ENCODE measurements at regions not wholly inside any gene's neighbourhood (a gene's known extent, or its start where the extent isn't known, plus 50 kb on each side); places are given as distances from the start of the nearest gene placed in this dataset.

GRCh38 chr5:2160811-2161210 is 278.1 kb upstream of the IRX4 start:
- no peak for TF ChIP-seq POLR2A (IDR thresholded peaks at IDR 0.05)
- TF ChIP-seq, protein P1, sequence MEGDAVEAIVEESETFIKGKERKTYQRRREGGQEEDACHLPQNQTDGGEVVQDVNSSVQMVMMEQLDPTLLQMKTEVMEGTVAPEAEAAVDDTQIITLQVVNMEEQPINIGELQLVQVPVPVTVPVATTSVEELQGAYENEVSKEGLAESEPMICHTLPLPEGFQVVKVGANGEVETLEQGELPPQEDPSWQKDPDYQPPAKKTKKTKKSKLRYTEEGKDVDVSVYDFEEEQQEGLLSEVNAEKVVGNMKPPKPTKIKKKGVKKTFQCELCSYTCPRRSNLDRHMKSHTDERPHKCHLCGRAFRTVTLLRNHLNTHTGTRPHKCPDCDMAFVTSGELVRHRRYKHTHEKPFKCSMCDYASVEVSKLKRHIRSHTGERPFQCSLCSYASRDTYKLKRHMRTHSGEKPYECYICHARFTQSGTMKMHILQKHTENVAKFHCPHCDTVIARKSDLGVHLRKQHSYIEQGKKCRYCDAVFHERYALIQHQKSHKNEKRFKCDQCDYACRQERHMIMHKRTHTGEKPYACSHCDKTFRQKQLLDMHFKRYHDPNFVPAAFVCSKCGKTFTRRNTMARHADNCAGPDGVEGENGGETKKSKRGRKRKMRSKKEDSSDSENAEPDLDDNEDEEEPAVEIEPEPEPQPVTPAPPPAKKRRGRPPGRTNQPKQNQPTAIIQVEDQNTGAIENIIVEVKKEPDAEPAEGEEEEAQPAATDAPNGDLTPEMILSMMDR (IDR thresholded peaks at IDR 0.05), result no peak
